IPS-NIHi11 (cell line): ENCODE measurements at regions not wholly inside any gene's neighbourhood (a gene's known extent, or its start where the extent isn't known, plus 50 kb on each side); places are given as distances from the start of the nearest gene placed in this dataset.

Source experiments
- DNase-seq: peaks from one replicate; pipeline ENCODE4 v3.0.0; 2012; ENCODE audit warnings: mixed read lengths, low spot score

DNA sequence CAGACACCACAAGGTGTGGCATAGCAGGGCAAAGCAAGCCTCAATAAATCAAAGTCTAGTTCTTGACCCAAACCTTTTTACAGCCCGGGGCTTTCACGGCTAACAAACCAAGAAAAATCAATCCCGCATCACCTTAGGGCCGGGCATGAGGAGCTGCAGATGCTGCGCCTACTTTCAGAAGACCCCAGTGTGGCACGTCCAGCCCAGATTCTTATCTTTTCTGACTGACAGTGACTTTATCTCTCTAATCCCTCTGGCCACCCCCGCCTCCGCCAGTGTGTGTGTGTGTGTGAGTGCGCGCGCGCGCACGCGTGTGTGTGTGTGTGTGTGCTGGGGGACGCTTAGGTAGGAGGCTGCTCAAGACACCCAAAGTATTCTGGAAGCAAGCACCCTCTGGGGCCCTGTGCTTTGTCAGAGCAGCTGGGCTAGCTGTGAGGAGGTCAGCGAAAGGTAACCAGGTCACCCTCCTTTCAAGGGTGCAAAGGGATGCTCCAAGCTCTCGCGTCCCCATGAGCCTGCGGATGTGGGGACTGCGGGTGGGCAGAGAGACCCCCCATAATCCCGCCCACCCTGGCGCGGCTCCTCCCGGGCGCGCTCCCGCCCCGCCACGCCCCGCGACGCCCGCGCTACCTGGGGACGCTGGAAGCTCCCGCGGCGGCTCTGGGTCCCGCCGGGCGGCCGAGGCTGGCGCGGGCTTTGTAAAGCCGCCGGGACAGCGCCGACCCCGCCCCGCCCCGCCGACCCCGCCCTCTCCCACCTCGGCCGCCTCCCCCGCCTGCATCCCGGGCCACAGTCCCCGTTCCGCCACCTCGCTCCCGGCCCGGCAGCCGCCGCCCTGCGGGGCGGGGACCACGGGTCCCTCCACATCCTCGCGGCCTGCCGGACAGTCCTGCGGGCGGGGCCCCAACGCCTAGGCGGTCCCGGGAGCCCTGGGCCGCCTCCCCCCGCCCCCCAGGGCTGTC, 57.1 kb upstream of the RHOBTB1 start:
- peak; percentile 91 for DNase-seq

DNA sequence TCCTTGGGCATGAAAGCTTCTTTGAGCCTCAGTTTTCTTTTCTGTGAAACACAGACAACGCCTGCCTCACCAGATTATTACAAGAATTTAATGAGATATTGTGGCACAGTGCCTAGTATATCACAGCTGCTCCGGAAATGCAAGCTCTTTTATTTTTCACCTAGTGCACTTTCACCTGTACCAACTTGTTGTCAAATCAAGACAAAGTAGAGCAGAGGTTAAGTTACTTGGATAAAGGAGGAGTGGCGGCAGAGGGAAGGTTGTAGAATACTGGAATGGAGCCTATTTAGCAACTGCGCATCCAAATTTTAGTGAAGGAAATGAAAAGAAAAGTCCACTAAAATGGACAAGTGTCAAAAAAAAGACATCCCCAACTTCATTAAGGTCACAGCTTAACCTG, 54.9 kb upstream of the RHOBTB1 start:
- no peak for DNase-seq

GRCh38 chr10:60994128-60994527, 50.1 kb upstream of the RHOBTB1 start:
- no peak for DNase-seq
